ENCODE measurements at regions not wholly inside any gene's neighbourhood (a gene's known extent, or its start where the extent isn't known, plus 50 kb on each side); places are given as distances from the start of the nearest gene placed in this dataset.

DNA sequence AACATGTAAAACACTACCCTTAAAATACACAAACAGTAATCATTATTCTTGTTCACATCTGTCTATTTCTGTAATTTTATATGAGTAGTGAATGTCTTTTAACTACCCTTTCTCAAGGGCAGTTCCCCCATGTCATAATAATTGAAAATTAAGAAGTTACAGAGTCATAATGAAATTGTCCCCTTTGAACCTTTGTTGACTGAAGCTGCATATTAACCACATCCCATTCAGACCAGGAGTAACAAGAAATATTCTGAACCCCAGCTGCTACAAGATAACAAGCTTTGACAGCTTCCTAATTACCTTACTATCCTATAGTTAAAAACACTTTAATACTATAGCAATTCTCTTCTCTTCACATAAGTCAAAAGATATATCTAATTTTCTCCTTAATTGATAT lies 635.9 kb upstream of the SUCLG2 start:
- no peaks in the 10 kb centered on the region for H3K36me3 ChIP-seq
- intact Hi-C loops (cut with DNase I; ENCODE audit: low total_unique reads) = no loop called here
- H3K27me3 ChIP-seq = no peaks in the 10 kb centered on the region
- no peaks in the 10 kb centered on the region for H3K4me1 ChIP-seq
- H3K27ac ChIP-seq = no peak overlapping the region
- no peaks in the 10 kb centered on the region for H3K9me3 ChIP-seq
- TF ChIP-seq, protein P1, sequence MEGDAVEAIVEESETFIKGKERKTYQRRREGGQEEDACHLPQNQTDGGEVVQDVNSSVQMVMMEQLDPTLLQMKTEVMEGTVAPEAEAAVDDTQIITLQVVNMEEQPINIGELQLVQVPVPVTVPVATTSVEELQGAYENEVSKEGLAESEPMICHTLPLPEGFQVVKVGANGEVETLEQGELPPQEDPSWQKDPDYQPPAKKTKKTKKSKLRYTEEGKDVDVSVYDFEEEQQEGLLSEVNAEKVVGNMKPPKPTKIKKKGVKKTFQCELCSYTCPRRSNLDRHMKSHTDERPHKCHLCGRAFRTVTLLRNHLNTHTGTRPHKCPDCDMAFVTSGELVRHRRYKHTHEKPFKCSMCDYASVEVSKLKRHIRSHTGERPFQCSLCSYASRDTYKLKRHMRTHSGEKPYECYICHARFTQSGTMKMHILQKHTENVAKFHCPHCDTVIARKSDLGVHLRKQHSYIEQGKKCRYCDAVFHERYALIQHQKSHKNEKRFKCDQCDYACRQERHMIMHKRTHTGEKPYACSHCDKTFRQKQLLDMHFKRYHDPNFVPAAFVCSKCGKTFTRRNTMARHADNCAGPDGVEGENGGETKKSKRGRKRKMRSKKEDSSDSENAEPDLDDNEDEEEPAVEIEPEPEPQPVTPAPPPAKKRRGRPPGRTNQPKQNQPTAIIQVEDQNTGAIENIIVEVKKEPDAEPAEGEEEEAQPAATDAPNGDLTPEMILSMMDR (IDR thresholded peaks at IDR 0.05) = no peak
- no peak for TF ChIP-seq POLR2A (IDR thresholded peaks at IDR 0.05)
- no peak overlapping the region for H3K4me3 ChIP-seq
- DNase-seq = no peak

DNA sequence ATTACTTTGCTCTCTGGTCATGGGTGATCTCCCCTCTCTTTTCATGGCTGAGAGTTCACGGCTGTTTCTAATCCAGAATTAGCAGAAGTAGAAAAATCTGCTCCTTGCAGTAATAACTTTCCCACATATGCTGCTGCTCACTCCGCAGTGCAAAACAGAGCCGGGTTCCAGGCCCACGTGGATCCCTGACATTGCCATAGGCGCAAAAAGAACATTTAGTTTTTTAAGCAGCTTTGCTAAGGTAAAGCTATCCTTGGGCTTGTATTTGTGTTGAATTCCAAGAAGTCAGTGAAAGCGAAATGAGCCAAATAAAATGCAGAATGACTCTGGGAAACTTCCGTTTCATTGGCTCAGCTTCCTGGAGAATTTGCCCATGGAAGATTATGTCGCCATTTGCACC lies 633.7 kb upstream of the SUCLG2 start:
- no peak overlapping the region for H3K27ac ChIP-seq
- no peaks in the 10 kb centered on the region for H3K9me3 ChIP-seq
- H3K27me3 ChIP-seq = no peaks in the 10 kb centered on the region
- TF ChIP-seq, protein P1 (IDR thresholded peaks at IDR 0.05) = no peak
- TF ChIP-seq POLR2A (IDR thresholded peaks at IDR 0.05) = no peak
- intact Hi-C loops (cut with DNase I; ENCODE audit: low total_unique reads) = no loop called here
- H3K36me3 ChIP-seq = no peaks in the 10 kb centered on the region
- DNase-seq = no peak
- no peak overlapping the region for H3K4me3 ChIP-seq
- no peaks in the 10 kb centered on the region for H3K4me1 ChIP-seq

DNA sequence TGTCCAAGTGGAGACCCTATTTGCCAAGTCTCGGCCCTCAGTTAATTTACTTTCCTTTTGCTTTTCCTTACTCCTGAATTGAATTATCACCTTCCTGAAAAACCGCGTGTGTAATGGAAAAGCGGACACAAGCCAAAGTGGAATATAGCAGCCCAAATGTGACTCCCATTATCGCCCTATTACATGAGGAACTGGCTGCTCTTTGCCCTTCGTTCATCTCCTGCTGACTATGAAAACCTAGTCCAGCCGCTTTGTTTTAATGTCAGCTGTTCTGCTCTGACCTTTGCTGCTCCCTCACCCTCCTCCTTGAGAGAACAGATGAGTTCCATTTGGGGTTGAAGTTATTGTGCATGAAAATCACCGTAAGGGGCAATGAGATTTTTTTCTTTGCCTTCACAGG lies 632.7 kb upstream of the SUCLG2 start:
- no peak for DNase-seq
- intact Hi-C loops (cut with DNase I; ENCODE audit: low total_unique reads) = no loop called here

DNA sequence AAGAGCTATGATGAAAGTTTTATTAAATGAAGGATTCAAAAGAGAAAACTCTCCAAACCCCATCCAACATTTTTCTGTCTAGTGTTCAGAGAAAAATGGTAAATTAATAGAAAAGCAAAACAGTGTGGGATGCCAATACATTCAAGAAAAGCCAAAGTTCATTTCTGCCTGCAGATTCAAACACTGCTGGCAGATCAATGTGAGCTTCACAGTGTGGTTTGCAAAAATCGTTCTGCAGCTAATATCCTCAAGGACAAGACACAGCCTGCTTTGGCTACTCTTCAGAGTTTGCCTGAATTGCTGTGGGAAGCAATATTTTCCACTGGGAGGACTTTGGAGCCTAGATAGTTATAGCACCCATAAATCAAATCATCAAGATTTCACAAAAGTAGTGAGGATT lies 619.9 kb upstream of the SUCLG2 start:
- TF ChIP-seq, protein P1 (IDR thresholded peaks at IDR 0.05) = no peak
- TF ChIP-seq POLR2A (IDR thresholded peaks at IDR 0.05) = no peak
- H3K9me3 ChIP-seq = no peaks in the 10 kb centered on the region
- DNase-seq = no peak
- H3K36me3 ChIP-seq = no peaks in the 10 kb centered on the region
- intact Hi-C loops (cut with DNase I; ENCODE audit: low total_unique reads) = no loop called here
- no peaks in the 10 kb centered on the region for H3K4me1 ChIP-seq
- H3K4me3 ChIP-seq = no peak overlapping the region
- H3K27ac ChIP-seq = no peak overlapping the region
- no peaks in the 10 kb centered on the region for H3K27me3 ChIP-seq

More for the DNA sequence above, 632.7 kb upstream of the SUCLG2 start:
- Histone ChIP-seq H3K4me3 (no peak overlapping the region), H3K27ac (no peak overlapping the region), H3K4me1 (no peaks in the 10 kb centered on the region), H3K9me3 (no peaks in the 10 kb centered on the region), H3K36me3 (no peaks in the 10 kb centered on the region), H3K27me3 (no peaks in the 10 kb centered on the region)
- no peak for TF ChIP-seq POLR2A (IDR thresholded peaks at IDR 0.05)
- TF ChIP-seq, protein P1 (IDR thresholded peaks at IDR 0.05) = no peak

DNA sequence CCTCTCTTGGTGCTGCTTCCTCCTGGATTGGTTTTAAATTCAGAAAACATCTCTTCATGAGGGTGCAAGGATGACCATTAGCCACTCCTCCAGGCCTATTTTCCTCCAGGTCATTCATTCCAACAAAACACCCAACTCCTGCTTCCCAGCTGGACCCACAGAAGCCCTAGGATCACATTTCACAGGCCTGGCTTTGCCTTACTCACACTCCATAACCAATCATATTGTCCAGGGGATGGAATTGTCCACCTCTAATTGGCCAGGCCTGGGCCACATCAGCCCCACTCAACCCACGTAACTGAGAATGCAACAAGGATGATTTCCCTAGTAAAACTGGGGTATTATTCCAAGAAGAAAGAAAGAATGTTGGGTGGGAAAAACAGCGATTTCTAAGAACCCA lies 616.7 kb upstream of the SUCLG2 start:
- DNase-seq = no peak
- intact Hi-C loops (cut with DNase I; ENCODE audit: low total_unique reads) = no loop called here
- Histone ChIP-seq H3K27me3 (no peaks in the 10 kb centered on the region), H3K27ac (no peak overlapping the region), H3K9me3 (no peaks in the 10 kb centered on the region), H3K36me3 (no peaks in the 10 kb centered on the region), H3K4me3 (no peak overlapping the region), H3K4me1 (no peaks in the 10 kb centered on the region)
- TF ChIP-seq, protein P1 (IDR thresholded peaks at IDR 0.05) = no peak
- no peak for TF ChIP-seq POLR2A (IDR thresholded peaks at IDR 0.05)
